ENCODE measurements at regions not wholly inside any gene's neighbourhood (a gene's known extent, or its start where the extent isn't known, plus 50 kb on each side); places are given as distances from the start of the nearest gene placed in this dataset.
"Not testable (repeated sequence)": the region's sequence is repeated elsewhere in the genome, so short reads cannot be mapped to it uniquely, and the experiment has no call there.

- no peak for DNase-seq (ENCODE audit: low spot score)
Observed at GRCh38 chr10:6811153-6811552, 231.1 kb upstream of the PRKCQ start.

- no peak for DNase-seq (ENCODE audit: low spot score)
Observed at GRCh38 chr10:6803427-6803783, 223.3 kb upstream of the PRKCQ start.

- DNase-seq (ENCODE audit: low spot score): no peak
Observed at GRCh38 chr10:6802759-6803426, 222.8 kb upstream of the PRKCQ start.

GRCh38 chr10:6796231-6796630 is 216.2 kb upstream of the PRKCQ start:
- no peak for DNase-seq (ENCODE audit: low spot score)

GRCh38 chr10:6795541-6795940 is 215.5 kb upstream of the PRKCQ start:
- DNase-seq (ENCODE audit: low spot score): no peak

- not testable (repeated sequence) for DNase-seq (ENCODE audit: low spot score)
Observed at GRCh38 chr10:6794841-6795240, 214.8 kb upstream of the PRKCQ start.

GRCh38 chr10:6794441-6794840 is 214.4 kb upstream of the PRKCQ start:
- no peak for DNase-seq (ENCODE audit: low spot score)

- no peak for DNase-seq (ENCODE audit: low spot score)
Observed at GRCh38 chr10:6788731-6789130, 208.7 kb upstream of the PRKCQ start.

- no peak for DNase-seq (ENCODE audit: low spot score)
Observed at GRCh38 chr10:6788231-6788630, 208.2 kb upstream of the PRKCQ start.

- no peak for DNase-seq (ENCODE audit: low spot score)
Observed at GRCh38 chr10:6787718-6788117, 207.6 kb upstream of the PRKCQ start.

- no peak for DNase-seq (ENCODE audit: low spot score)
Observed at GRCh38 chr10:6787091-6787490, 207.0 kb upstream of the PRKCQ start.

- no peak for DNase-seq (ENCODE audit: low spot score)
Observed at GRCh38 chr10:6786579-6787031, 206.5 kb upstream of the PRKCQ start.

- DNase-seq (ENCODE audit: low spot score): not testable (repeated sequence)
Observed at GRCh38 chr10:6784429-6784828, 204.4 kb upstream of the PRKCQ start.

- no peak for DNase-seq (ENCODE audit: low spot score)
Observed at GRCh38 chr10:6783471-6783870, 203.4 kb upstream of the PRKCQ start.

GRCh38 chr10:6782378-6782777 is 202.3 kb upstream of the PRKCQ start:
- DNase-seq (ENCODE audit: low spot score): no peak

GRCh38 chr10:6781133-6781770 is 201.2 kb upstream of the PRKCQ start:
- DNase-seq (ENCODE audit: low spot score): no peak

- no peak for DNase-seq (ENCODE audit: low spot score)
Observed at GRCh38 chr10:6780008-6780677, 200.1 kb upstream of the PRKCQ start.

- no peak for DNase-seq (ENCODE audit: low spot score)
Observed at GRCh38 chr10:6778992-6779701, 199.1 kb upstream of the PRKCQ start.

GRCh38 chr10:6776170-6776569 is 196.1 kb upstream of the PRKCQ start:
- DNase-seq (ENCODE audit: low spot score): no peak

GRCh38 chr10:6774406-6774805 is 194.3 kb upstream of the PRKCQ start:
- no peak for DNase-seq (ENCODE audit: low spot score)

GRCh38 chr10:6771331-6771730 is 191.3 kb upstream of the PRKCQ start:
- DNase-seq (ENCODE audit: low spot score): no peak

- no peak for DNase-seq (ENCODE audit: low spot score)
Observed at GRCh38 chr10:6770846-6771245, 190.8 kb upstream of the PRKCQ start.
